Common myeloid progenitor, CD34-positive (primary cell): ENCODE measurements at regions not wholly inside any gene's neighbourhood (a gene's known extent, or its start where the extent isn't known, plus 50 kb on each side); places are given as distances from the start of the nearest gene placed in this dataset.

Experiments used
- CTCF ChIA-PET: fragments of 350-600 bp; sonication (Branson Sonifier 250); formaldehyde crosslinking; loops from one replicate; lab custom pipeline; 2021; ENCODE audit warnings: antibody characterized with exemption; lab: Charles Lee
- POLR2A ChIA-PET: fragments of 350-600 bp; sonication (Branson Sonifier 250); formaldehyde crosslinking; loops from one replicate; lab custom pipeline; 2021; ENCODE audit warnings: antibody characterized with exemption; lab: Charles Lee
- DNase-seq, 3 donors: peaks; one replicate each; pipeline versions ENCODE4 v3.0.0 to v3.0.0-alpha.2; 2013
- H3K27ac ChIP-seq, 2 experiments: 1 replicate in 1 of 2; 2 replicates in 1 of 2; pipeline ENCODE4 v1.7.0; 2013; ENCODE audit warnings: inconsistent platforms in 2 of 2, low read length in 2 of 2, mild to moderate bottlenecking in 2 of 2, low read depth in 1 of 2, moderate library complexity in 1 of 2; ENCODE audit not compliant: severe bottlenecking in 2 of 2, insufficient read depth in 1 of 2, poor library complexity in 1 of 2
- H3K27me3 ChIP-seq, 5 experiments: replicated peaks in 2 of 5; 1 replicate in 3 of 5; 2 replicates in 2 of 5; pipeline versions ENCODE4 v1.6.1 to v1.7.0; 2013; ENCODE audit warnings: low read length in 4 of 5, mild to moderate bottlenecking in 2 of 5, moderate library complexity in 2 of 5, inconsistent platforms in 1 of 5; ENCODE audit not compliant: insufficient read depth in 5 of 5, control insufficient read depth in 4 of 5
- H3K36me3 ChIP-seq, 4 experiments: 1 replicate in 2 of 4; 2 replicates in 2 of 4; pipeline versions ENCODE4 v1.6.1 to v1.7.0; 2013; ENCODE audit warnings: low read length in 3 of 4, control low read depth in 1 of 4, mild to moderate bottlenecking in 1 of 4; ENCODE audit not compliant: control insufficient read depth in 4 of 4, insufficient read depth in 4 of 4
- H3K4me1 ChIP-seq, 4 experiments: 1 replicate in 3 of 4; 2 replicates in 1 of 4; pipeline versions ENCODE4 v1.6.1 to v1.7.1; 2013; ENCODE audit warnings: low read length in 3 of 4, mild to moderate bottlenecking in 3 of 4, control low read depth in 1 of 4, inconsistent platforms in 1 of 4, moderate library complexity in 1 of 4; ENCODE audit not compliant: control insufficient read depth in 4 of 4, insufficient read depth in 4 of 4; ENCODE audit errors: control extremely low read depth in 1 of 4
- H3K4me3 ChIP-seq, 7 experiments: 1 replicate in 4 of 7; 2 replicates in 3 of 7; pipeline versions ENCODE4 v1.5.1 to v1.7.0; 2013; ENCODE audit warnings: mild to moderate bottlenecking in 7 of 7, low read length in 6 of 7, moderate library complexity in 6 of 7, inconsistent platforms in 2 of 7, low read depth in 2 of 7, control low read depth in 1 of 7; ENCODE audit not compliant: insufficient read depth in 4 of 7, control insufficient read depth in 1 of 7; ENCODE audit errors: extremely low read depth in 1 of 7
- H3K9me3 ChIP-seq, 5 experiments: 1 replicate in 4 of 5; 2 replicates in 1 of 5; pipeline versions ENCODE4 v1.6.1 to v1.7.1; 2013; ENCODE audit warnings: low read length in 4 of 5, mild to moderate bottlenecking in 2 of 5, inconsistent platforms in 1 of 5, low read depth in 1 of 5, moderate library complexity in 1 of 5; ENCODE audit not compliant: control insufficient read depth in 4 of 5, insufficient read depth in 2 of 5; ENCODE audit errors: control extremely low read depth in 1 of 5
- WGBS: methylation state at CpG from one replicate; pipeline ENCODE4 v1.1.5; 2013; ENCODE audit not compliant: insufficient coverage; 5-methylcytosine and 5-hydroxymethylcytosine counted together

DNA sequence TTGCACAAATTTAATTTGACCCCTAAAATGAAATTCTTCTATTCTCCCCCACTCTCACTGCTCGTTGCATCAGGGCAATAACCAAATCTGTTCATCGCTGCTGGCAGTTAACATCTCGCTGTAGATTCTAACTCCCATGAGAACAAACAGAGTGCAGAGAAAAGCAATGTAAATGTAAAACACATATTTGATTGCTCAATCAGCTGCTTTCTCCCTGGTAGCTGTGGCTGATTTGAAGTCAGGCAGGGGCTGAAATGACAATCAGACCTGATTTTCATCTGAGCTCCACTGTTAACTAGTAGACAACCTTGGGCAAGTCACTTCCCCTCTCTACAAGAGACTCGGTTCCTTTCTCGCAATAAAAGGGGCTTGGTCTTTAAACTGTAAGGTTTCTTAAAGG lies 119.8 kb upstream of the CPNE4 start:
- CTCF ChIA-PET = no interaction called here
- POLR2A ChIA-PET = no interaction called here
- Histone ChIP-seq H3K4me1 (no peaks in the 10 kb centered on the region), H3K9me3 (no peaks in the 10 kb centered on the region), H3K4me3 (no peak overlapping the region), H3K27ac (no peak overlapping the region), H3K27me3 (peaks cover 0 to 4% (median 3%) of the 10 kb centered on the region in 5 experiments), H3K36me3 (no peaks in the 10 kb centered on the region)
- 89% methylated on average over 2 of the region's 5 CpGs for WGBS
- no peak for DNase-seq

DNA sequence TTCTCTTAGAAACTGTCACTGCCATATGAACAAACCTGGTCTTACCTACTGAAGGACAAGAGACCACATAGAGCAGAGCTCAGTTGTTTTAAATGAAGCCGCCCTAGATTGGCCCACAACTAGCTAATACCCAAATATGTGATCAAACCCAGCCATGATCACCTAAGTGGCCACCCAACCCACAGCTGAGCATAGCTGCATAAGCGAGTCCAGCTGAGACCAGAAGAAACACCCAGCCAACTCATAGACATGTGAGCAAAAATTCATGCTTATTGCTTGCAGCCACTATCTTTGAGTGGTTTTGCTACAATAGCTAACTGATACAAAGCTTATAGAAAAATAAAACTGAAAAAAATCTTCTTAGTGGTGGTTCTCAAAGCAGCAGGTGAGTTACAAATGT lies 124.3 kb upstream of the CPNE4 start:
- Histone ChIP-seq H3K4me1 (no peaks in the 10 kb centered on the region), H3K4me3 (no peak overlapping the region), H3K27ac (no peak overlapping the region), H3K9me3 (no peaks in the 10 kb centered on the region), H3K36me3 (no peaks in the 10 kb centered on the region), H3K27me3 (peaks cover 0 to 3% (median 0%) of the 10 kb centered on the region in 5 experiments)
- 100% methylated on average over 1 of the region's 2 CpGs for WGBS
- ChIA-PET POLR2A (no interaction called here), CTCF (no interaction called here)
- no peak for DNase-seq

DNA sequence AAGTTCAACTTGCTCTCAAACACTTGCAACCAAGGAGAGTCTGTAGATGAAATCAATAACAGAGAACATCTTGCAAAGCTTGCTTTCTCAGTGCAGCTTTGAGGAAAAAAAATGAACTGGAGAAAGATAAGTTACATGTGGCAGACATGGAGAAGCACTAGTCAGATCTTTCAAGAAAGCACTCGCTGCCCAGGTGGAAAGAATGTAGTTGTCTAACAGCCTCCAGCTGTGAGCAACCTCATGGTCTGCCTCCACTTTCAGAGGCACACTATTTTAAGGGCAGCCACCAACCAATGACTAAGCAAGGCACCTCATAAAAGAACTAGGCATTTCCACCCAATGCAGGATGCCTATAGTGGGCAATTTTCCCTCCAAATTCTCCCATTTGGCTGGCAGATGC lies 125.4 kb upstream of the CPNE4 start:
- H3K4me3 ChIP-seq = no peak overlapping the region
- ChIA-PET CTCF (no interaction called here), POLR2A (no interaction called here)
- DNase-seq = no peak
- H3K4me1 ChIP-seq = no peaks in the 10 kb centered on the region
- H3K9me3 ChIP-seq = no peaks in the 10 kb centered on the region
- WGBS = 89% methylated on average over 1 of the region's 1 CpG
- H3K36me3 ChIP-seq = no peaks in the 10 kb centered on the region
- no peak overlapping the region for H3K27ac ChIP-seq
- H3K27me3 ChIP-seq = peaks cover 0 to 3% (median 0%) of the 10 kb centered on the region in 5 experiments

GRCh38 chr3:132161608-132162007 lies 126.8 kb upstream of the CPNE4 start:
- Histone ChIP-seq H3K27me3 (peaks cover 0 to 4% (median 0%) of the 10 kb centered on the region in 5 experiments), H3K27ac (no peak overlapping the region), H3K4me3 (no peak overlapping the region), H3K36me3 (no peaks in the 10 kb centered on the region), H3K4me1 (no peaks in the 10 kb centered on the region), H3K9me3 (no peaks in the 10 kb centered on the region)
- WGBS = no CpG with 5 or more reads among the region's 1 CpG
- DNase-seq = no peak
- ChIA-PET POLR2A (no interaction called here), CTCF (no interaction called here)

DNA sequence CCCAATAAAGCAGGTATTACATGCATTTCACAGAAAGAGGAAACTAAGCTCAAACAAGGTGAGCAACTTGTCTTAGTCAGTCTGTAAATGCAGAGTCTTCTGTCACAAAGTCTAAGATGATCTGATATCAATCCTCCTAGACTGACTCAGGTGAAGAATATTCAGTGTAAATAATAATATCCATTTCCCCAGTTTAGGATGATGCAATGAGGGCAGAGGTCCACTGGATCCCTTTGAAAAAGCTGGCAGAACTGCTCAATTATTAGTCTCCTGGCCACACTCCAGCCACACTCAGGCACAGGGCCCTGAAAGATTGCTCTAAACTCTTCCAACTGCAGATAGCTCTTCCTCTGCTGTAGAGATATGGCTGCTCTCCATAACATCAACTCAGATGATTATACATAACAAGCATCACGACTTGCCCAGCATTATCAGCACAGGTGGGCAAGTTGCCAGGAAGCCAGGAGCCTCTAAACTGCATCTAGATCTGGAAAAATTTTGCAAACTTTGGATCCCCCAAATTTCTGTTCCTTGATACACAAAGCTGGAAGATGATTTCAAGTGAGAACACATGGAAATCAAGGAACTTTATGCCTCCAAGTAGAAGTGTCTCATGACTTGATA lies 129.8 kb upstream of the CPNE4 start:
- CTCF ChIA-PET = no interaction called here
- 60% methylated on average over 1 of the region's 1 CpG for WGBS
- no peaks in the 10 kb centered on the region for H3K4me1 ChIP-seq
- no peaks in the 10 kb centered on the region for H3K36me3 ChIP-seq
- H3K4me3 ChIP-seq = no peak overlapping the region
- POLR2A ChIA-PET = no interaction called here
- H3K9me3 ChIP-seq = no peaks in the 10 kb centered on the region
- peaks cover 0 to 3% (median 0%) of the 10 kb centered on the region in 5 experiments for H3K27me3 ChIP-seq
- no peak overlapping the region for H3K27ac ChIP-seq
- no peak for DNase-seq

DNA sequence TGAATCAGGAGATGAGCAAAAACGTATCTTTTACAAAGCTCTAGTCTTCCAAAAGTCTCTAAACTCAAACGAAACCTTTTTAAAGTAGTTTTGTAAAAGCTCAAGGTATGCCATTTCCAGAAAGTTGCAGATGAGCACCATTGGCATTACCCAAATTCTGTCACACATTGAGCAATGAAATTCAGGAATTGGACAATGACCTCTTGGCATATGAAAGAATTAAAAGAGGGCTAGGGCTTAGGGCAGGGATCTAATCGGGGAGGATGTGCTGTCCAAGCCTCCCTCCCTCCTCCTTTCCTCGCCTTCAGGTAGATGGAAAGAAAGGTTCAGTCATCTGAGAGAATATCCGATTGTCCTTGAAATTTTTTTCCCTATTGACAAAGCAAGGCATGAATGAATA lies 133.1 kb upstream of the CPNE4 start:
- DNase-seq = no peak
- Histone ChIP-seq H3K4me1 (no peaks in the 10 kb centered on the region), H3K27me3 (peaks cover 0 to 5% (median 3%) of the 10 kb centered on the region in 5 experiments), H3K4me3 (no peak overlapping the region), H3K36me3 (no peaks in the 10 kb centered on the region), H3K9me3 (no peaks in the 10 kb centered on the region), H3K27ac (no peak overlapping the region)
- 100% methylated on average over 2 of the region's 5 CpGs for WGBS
- POLR2A ChIA-PET = no interaction called here
- CTCF ChIA-PET = no interaction called here

DNA sequence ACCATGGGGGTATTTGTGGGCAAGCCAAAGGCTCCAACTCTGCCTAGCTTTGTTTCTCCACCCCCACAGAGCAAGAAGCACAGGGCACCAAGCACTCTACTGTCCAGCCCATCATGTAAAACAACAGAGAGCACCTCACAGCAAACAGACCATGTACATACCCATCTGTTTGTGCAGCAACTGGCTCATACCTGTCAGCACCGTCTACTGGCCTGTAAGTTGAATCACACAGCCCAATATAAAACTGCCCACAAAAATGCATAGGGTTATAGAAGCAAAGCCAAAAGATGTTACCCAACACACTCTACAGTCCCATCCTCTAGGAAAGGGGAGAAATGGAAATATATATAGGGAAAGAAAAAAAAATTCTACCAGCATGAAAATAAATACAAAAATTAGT lies 139.7 kb upstream of the CPNE4 start:
- H3K4me1 ChIP-seq = peaks cover 0 to 2% (median 0%) of the 10 kb centered on the region in 4 experiments
- no peaks in the 10 kb centered on the region for H3K36me3 ChIP-seq
- peaks cover 0 to 9% (median 0%) of the 10 kb centered on the region in 5 experiments for H3K27me3 ChIP-seq
- no peak for DNase-seq
- no peaks in the 10 kb centered on the region for H3K9me3 ChIP-seq
- no peak overlapping the region for H3K4me3 ChIP-seq
- no peak overlapping the region for H3K27ac ChIP-seq
- no CpG with 5 or more reads among the region's 1 CpG for WGBS
- ChIA-PET POLR2A (no interaction called here), CTCF (no interaction called here)
